ENCODE measurements at regions not wholly inside any gene's neighbourhood (a gene's known extent, or its start where the extent isn't known, plus 50 kb on each side); places are given as distances from the start of the nearest gene placed in this dataset.

GRCh38 chr15:38864827-38865581 is 300.4 kb upstream of the RASGRP1 start:
- no peak for TF ChIP-seq POLR2A (IDR thresholded peaks at IDR 0.05; ENCODE audit: low read depth, low read length)
- TF ChIP-seq SPI1 (IDR thresholded peaks at IDR 0.05; ENCODE audit: low read depth, low read length): no peak
